ENCODE measurements at regions not wholly inside any gene's neighbourhood (a gene's known extent, or its start where the extent isn't known, plus 50 kb on each side); places are given as distances from the start of the nearest gene placed in this dataset.
A peak's percentile ranks its signal among the peaks of the same experiment; 100 is the strongest.

- Histone ChIP-seq H3K27me3 (ENCODE audit: low read depth) (no peaks in the 10 kb centered on the region), H3K27ac (replicated peaks) (peak overlapping the region; percentile 66), H3K4me1 (no peaks in the 10 kb centered on the region), H3K4me3 (no peak overlapping the region), H3K36me3 (no peaks in the 10 kb centered on the region), H3K9me3 (replicated peaks) (no peaks in the 10 kb centered on the region)
- TF ChIP-seq, protein P1, sequence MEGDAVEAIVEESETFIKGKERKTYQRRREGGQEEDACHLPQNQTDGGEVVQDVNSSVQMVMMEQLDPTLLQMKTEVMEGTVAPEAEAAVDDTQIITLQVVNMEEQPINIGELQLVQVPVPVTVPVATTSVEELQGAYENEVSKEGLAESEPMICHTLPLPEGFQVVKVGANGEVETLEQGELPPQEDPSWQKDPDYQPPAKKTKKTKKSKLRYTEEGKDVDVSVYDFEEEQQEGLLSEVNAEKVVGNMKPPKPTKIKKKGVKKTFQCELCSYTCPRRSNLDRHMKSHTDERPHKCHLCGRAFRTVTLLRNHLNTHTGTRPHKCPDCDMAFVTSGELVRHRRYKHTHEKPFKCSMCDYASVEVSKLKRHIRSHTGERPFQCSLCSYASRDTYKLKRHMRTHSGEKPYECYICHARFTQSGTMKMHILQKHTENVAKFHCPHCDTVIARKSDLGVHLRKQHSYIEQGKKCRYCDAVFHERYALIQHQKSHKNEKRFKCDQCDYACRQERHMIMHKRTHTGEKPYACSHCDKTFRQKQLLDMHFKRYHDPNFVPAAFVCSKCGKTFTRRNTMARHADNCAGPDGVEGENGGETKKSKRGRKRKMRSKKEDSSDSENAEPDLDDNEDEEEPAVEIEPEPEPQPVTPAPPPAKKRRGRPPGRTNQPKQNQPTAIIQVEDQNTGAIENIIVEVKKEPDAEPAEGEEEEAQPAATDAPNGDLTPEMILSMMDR (IDR thresholded peaks at IDR 0.05; ENCODE audit: borderline replicate concordance) = no peak
- peak; percentile 31 for DNase-seq
- intact Hi-C loops (cut with micrococcal nuclease) = no loop called here
Observed at GRCh38 chr13:107025991-107026390, 458.1 kb upstream of the ARGLU1 start.

- Histone ChIP-seq H3K36me3 (no peaks in the 10 kb centered on the region), H3K27ac (replicated peaks) (no peak overlapping the region), H3K4me1 (no peaks in the 10 kb centered on the region), H3K27me3 (ENCODE audit: low read depth) (no peaks in the 10 kb centered on the region), H3K4me3 (no peak overlapping the region), H3K9me3 (replicated peaks) (no peaks in the 10 kb centered on the region)
- no peak for DNase-seq
- intact Hi-C loops (cut with micrococcal nuclease) = no loop called here
- TF ChIP-seq, protein P1 (IDR thresholded peaks at IDR 0.05; ENCODE audit: borderline replicate concordance) = no peak
Observed at GRCh38 chr13:107023335-107023734, 455.4 kb upstream of the ARGLU1 start.

DNA sequence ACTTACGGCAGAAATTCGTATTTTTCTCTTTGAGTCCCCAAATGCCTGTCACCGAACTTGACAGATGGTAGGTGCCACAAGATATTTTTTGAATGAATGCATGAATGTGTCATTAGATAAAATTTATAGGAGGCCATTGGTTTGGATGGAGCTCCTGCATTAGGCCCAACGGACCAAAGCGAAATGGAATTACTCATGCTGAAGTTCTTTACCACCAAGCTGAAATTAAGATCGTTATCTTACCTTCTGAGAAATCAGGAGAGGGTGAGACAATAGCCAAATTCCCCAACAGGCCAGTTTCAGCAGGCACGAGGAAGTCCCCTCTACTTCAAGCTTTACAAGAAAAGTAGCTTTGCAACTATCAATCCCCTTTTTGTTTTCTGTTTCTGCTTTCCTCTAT, 452.5 kb upstream of the ARGLU1 start:
- Histone ChIP-seq H3K27me3 (ENCODE audit: low read depth) (no peaks in the 10 kb centered on the region), H3K4me3 (no peak overlapping the region), H3K36me3 (no peaks in the 10 kb centered on the region), H3K9me3 (replicated peaks) (no peaks in the 10 kb centered on the region), H3K4me1 (no peaks in the 10 kb centered on the region), H3K27ac (replicated peaks) (no peak overlapping the region)
- TF ChIP-seq, protein P1 (IDR thresholded peaks at IDR 0.05; ENCODE audit: borderline replicate concordance) = no peak
- DNase-seq = no peak
- intact Hi-C loops (cut with micrococcal nuclease) = no loop called here

GRCh38 chr13:107018285-107018684, 450.3 kb upstream of the ARGLU1 start:
- TF ChIP-seq, protein P1 (IDR thresholded peaks at IDR 0.05; ENCODE audit: borderline replicate concordance) = no peak
- Histone ChIP-seq H3K9me3 (replicated peaks) (no peaks in the 10 kb centered on the region), H3K4me1 (no peaks in the 10 kb centered on the region), H3K4me3 (no peak overlapping the region), H3K27me3 (ENCODE audit: low read depth) (no peaks in the 10 kb centered on the region), H3K36me3 (no peaks in the 10 kb centered on the region), H3K27ac (replicated peaks) (no peak overlapping the region)
- intact Hi-C loops (cut with micrococcal nuclease) = no loop called here
- DNase-seq = no peak

- Histone ChIP-seq H3K9me3 (replicated peaks) (no peaks in the 10 kb centered on the region), H3K27ac (replicated peaks) (no peak overlapping the region), H3K4me3 (no peak overlapping the region), H3K36me3 (no peaks in the 10 kb centered on the region), H3K4me1 (no peaks in the 10 kb centered on the region), H3K27me3 (ENCODE audit: low read depth) (no peaks in the 10 kb centered on the region)
- intact Hi-C loops (cut with micrococcal nuclease) = no loop called here
- no peak for DNase-seq
- TF ChIP-seq, protein P1 (IDR thresholded peaks at IDR 0.05; ENCODE audit: borderline replicate concordance) = no peak
Observed at GRCh38 chr13:107006661-107007060, 438.7 kb upstream of the ARGLU1 start.

GRCh38 chr13:107005577-107005976, 437.6 kb upstream of the ARGLU1 start:
- Histone ChIP-seq H3K9me3 (replicated peaks) (no peaks in the 10 kb centered on the region), H3K4me3 (no peak overlapping the region), H3K27ac (replicated peaks) (no peak overlapping the region), H3K27me3 (ENCODE audit: low read depth) (no peaks in the 10 kb centered on the region), H3K4me1 (no peaks in the 10 kb centered on the region), H3K36me3 (no peaks in the 10 kb centered on the region)
- intact Hi-C loops (cut with micrococcal nuclease) = no loop called here
- TF ChIP-seq, protein P1 (IDR thresholded peaks at IDR 0.05; ENCODE audit: borderline replicate concordance) = no peak
- no peak for DNase-seq

Data from left ventricle myocardium inferior (tissue), 1 donor.